GM12892 (cell line): ENCODE measurements at regions not wholly inside any gene's neighbourhood (a gene's known extent, or its start where the extent isn't known, plus 50 kb on each side); places are given as distances from the start of the nearest gene placed in this dataset.

Experiments
- POLR2A ChIP-seq: IDR thresholded peaks from 2 replicates; pipeline ENCODE4 v1.6.1; 2011; ENCODE audit warnings: low read depth, low read length, control low read depth
- POLR2AphosphoS5 ChIP-seq: IDR thresholded peaks from 2 replicates; pipeline ENCODE4 v1.6.1; 2011; ENCODE audit warnings: low read depth, low read length, control low read depth

DNA sequence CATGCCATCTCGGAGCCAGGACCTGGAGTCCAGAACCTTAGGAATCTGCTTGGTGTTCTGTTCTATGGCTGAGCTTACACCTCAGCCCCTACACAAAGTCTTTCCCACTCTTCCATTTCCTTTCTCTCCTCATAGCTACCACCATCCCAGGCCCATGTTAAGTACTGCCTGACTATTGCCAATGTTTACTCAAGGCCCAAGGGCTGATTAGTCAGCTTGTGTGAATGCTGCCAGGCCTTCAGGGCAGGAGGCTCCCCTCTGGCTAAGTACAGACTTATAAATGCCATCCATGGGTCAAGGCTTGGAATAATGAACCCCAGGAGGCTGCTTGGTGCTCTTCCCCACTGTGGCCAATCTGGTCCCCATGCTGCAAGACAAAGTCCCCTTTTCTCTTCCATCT, 411.6 kb upstream of the MAGEB18 start:
- TF ChIP-seq POLR2A (no peak), POLR2AphosphoS5 (no peak)
